Suprapubic skin (tissue), 4 donors: ENCODE measurements at regions not wholly inside any gene's neighbourhood (a gene's known extent, or its start where the extent isn't known, plus 50 kb on each side); places are given as distances from the start of the nearest gene placed in this dataset.
"Not testable (repeated sequence)": the region's sequence is repeated elsewhere in the genome, so short reads cannot be mapped to it uniquely, and the experiment has no call there.

Experiments
- DNase-seq, 2 donors: peaks; one replicate each; pipeline ENCODE4 v3.0.0-alpha.2; 2019; ENCODE audit warnings: low spot score in 2 of 2
- H3K27ac ChIP-seq: fragments of 200-600 bp; sonication (generic); one replicate; pipeline ENCODE4 v1.5.1; 2019
- H3K27me3 ChIP-seq: fragments of 200-600 bp; sonication (generic); one replicate; pipeline ENCODE4 v1.5.1; 2019
- H3K36me3 ChIP-seq: fragments of 200-600 bp; sonication (generic); one replicate; pipeline ENCODE4 v1.5.1; 2019
- H3K4me1 ChIP-seq: fragments of 200-600 bp; sonication (generic); one replicate; pipeline ENCODE4 v1.5.1; 2019
- H3K4me3 ChIP-seq: fragments of 200-600 bp; sonication (generic); one replicate; pipeline ENCODE4 v1.5.1; 2019; ENCODE audit warnings: mild to moderate bottlenecking
- H3K9me3 ChIP-seq: fragments of 200-600 bp; sonication (generic); one replicate; pipeline ENCODE4 v1.5.1; 2019
- CTCF ChIP-seq, 2 donors: fragments of 200-600 bp in 1 of 2; fragments of 450-650 bp in 1 of 2; sonication (generic) in 1 of 2; IDR thresholded peaks; one replicate each; pipeline ENCODE4 v1.5.1; 2016 to 2019; ENCODE audit warnings: antibody characterized with exemption in 2 of 2, mild to moderate bottlenecking in 1 of 2, moderate library complexity in 1 of 2
- EP300 ChIP-seq: sonication (generic); formaldehyde crosslinking; IDR thresholded peaks from one replicate; pipeline ENCODE4 v1.6.1; 2017; ENCODE audit warnings: antibody characterized with exemption
- POLR2A ChIP-seq, 2 donors: fragments of 450-650 bp; IDR thresholded peaks; one replicate each; pipeline ENCODE4 v1.6.1; 2017; ENCODE audit warnings: antibody characterized with exemption in 2 of 2, mild to moderate bottlenecking in 2 of 2, moderate library complexity in 2 of 2
- POLR2AphosphoS5 ChIP-seq, 3 donors: sonication (generic); formaldehyde crosslinking; IDR thresholded peaks; one replicate each; pipeline ENCODE4 v1.6.1; 2017; ENCODE audit warnings: antibody characterized with exemption in 3 of 3
- WGBS: methylation state at CpG from one replicate; pipeline ENCODE4 v1.1.5; 2018; 5-methylcytosine and 5-hydroxymethylcytosine counted together

- TF ChIP-seq CTCF (IDR thresholded peaks at IDR 0.05) (no peak), POLR2AphosphoS5 (IDR thresholded peaks at IDR 0.05) (no peak)
Observed at GRCh38 chr3:101143012-101143411, 149.8 kb upstream of the ABI3BP start.

GRCh38 chr3:101142160-101142559, 148.9 kb upstream of the ABI3BP start:
- Histone ChIP-seq H3K27me3 (no peaks in the 10 kb centered on the region), H3K9me3 (no peaks in the 10 kb centered on the region), H3K27ac (no peak overlapping the region), H3K4me3 (no peak overlapping the region), H3K36me3 (no peaks in the 10 kb centered on the region), H3K4me1 (no peaks in the 10 kb centered on the region)
- WGBS: 75% methylated on average over 2 of the region's 2 CpGs
- TF ChIP-seq POLR2A (IDR thresholded peaks at IDR 0.05) (no peak), EP300 (no peak), POLR2AphosphoS5 (IDR thresholded peaks at IDR 0.05) (no peak), CTCF (IDR thresholded peaks at IDR 0.05) (no peak)
- DNase-seq: no peak

More at GRCh38 chr3:101143012-101143411, 149.8 kb upstream of the ABI3BP start:
- no peak overlapping the region for H3K4me3 ChIP-seq
- H3K27me3 ChIP-seq: no peaks in the 10 kb centered on the region
- no peaks in the 10 kb centered on the region for H3K9me3 ChIP-seq
- no peak for DNase-seq
- no peak overlapping the region for H3K27ac ChIP-seq
- H3K36me3 ChIP-seq: no peaks in the 10 kb centered on the region
- 42% methylated on average over 3 of the region's 3 CpGs for WGBS
- H3K4me1 ChIP-seq: no peaks in the 10 kb centered on the region

- WGBS: 66% methylated on average over 1 of the region's 1 CpG
- H3K4me3 ChIP-seq: no peak overlapping the region
- H3K27me3 ChIP-seq: no peaks in the 10 kb centered on the region
- DNase-seq: no peak
- no peaks in the 10 kb centered on the region for H3K4me1 ChIP-seq
- H3K9me3 ChIP-seq: no peaks in the 10 kb centered on the region
- H3K36me3 ChIP-seq: no peaks in the 10 kb centered on the region
- TF ChIP-seq CTCF (IDR thresholded peaks at IDR 0.05) (no peak), POLR2AphosphoS5 (IDR thresholded peaks at IDR 0.05) (no peak), POLR2A (IDR thresholded peaks at IDR 0.05) (no peak), EP300 (no peak)
- no peak overlapping the region for H3K27ac ChIP-seq
Observed at GRCh38 chr3:101141135-101141534, 147.9 kb upstream of the ABI3BP start.

- H3K27me3 ChIP-seq: no peaks in the 10 kb centered on the region
- H3K4me1 ChIP-seq: no peaks in the 10 kb centered on the region
- no peaks in the 10 kb centered on the region for H3K36me3 ChIP-seq
- no peaks in the 10 kb centered on the region for H3K9me3 ChIP-seq
- no peak for TF ChIP-seq POLR2A (IDR thresholded peaks at IDR 0.05)
- TF ChIP-seq CTCF (IDR thresholded peaks at IDR 0.05): no peak
- TF ChIP-seq POLR2AphosphoS5 (IDR thresholded peaks at IDR 0.05): no peak
- no peak for TF ChIP-seq EP300
- no peak overlapping the region for H3K27ac ChIP-seq
- WGBS: 88% methylated on average over 1 of the region's 1 CpG
- DNase-seq: no peak
- H3K4me3 ChIP-seq: no peak overlapping the region
Observed at GRCh38 chr3:101138817-101139216, 145.6 kb upstream of the ABI3BP start.

GRCh38 chr3:101134331-101134730, 141.1 kb upstream of the ABI3BP start:
- H3K4me3 ChIP-seq: no peak overlapping the region
- no peaks in the 10 kb centered on the region for H3K9me3 ChIP-seq
- DNase-seq: no peak

GRCh38 chr3:101133652-101134051, 140.4 kb upstream of the ABI3BP start:
- H3K4me1 ChIP-seq: peaks cover 3% of the 10 kb centered on the region
- no peak overlapping the region for H3K4me3 ChIP-seq
- no peaks in the 10 kb centered on the region for H3K36me3 ChIP-seq
- no peaks in the 10 kb centered on the region for H3K27me3 ChIP-seq
- 56% methylated on average over 1 of the region's 1 CpG for WGBS
- no peak for TF ChIP-seq POLR2A (IDR thresholded peaks at IDR 0.05)
- TF ChIP-seq EP300: no peak
- no peak for TF ChIP-seq CTCF (IDR thresholded peaks at IDR 0.05)
- no peak for TF ChIP-seq POLR2AphosphoS5 (IDR thresholded peaks at IDR 0.05)
- no peaks in the 10 kb centered on the region for H3K9me3 ChIP-seq
- no peak overlapping the region for H3K27ac ChIP-seq
- DNase-seq: no peak

More at GRCh38 chr3:101134331-101134730, 141.1 kb upstream of the ABI3BP start:
- H3K27ac ChIP-seq: no peak overlapping the region
- 94% methylated on average over 7 of the region's 7 CpGs for WGBS
- no peaks in the 10 kb centered on the region for H3K27me3 ChIP-seq
- H3K4me1 ChIP-seq: no peaks in the 10 kb centered on the region
- TF ChIP-seq POLR2AphosphoS5 (IDR thresholded peaks at IDR 0.05): no peak
- no peaks in the 10 kb centered on the region for H3K36me3 ChIP-seq

GRCh38 chr3:101133197-101133596, 140.0 kb upstream of the ABI3BP start:
- H3K36me3 ChIP-seq, H3K4me1 ChIP-seq, DNase-seq, H3K27ac ChIP-seq, H3K4me3 ChIP-seq, H3K27me3 ChIP-seq, H3K9me3 ChIP-seq: not testable (repeated sequence)
- 97% methylated on average over 7 of the region's 7 CpGs for WGBS
